HepG2 (cell line): ENCODE measurements at regions not wholly inside any gene's neighbourhood (a gene's known extent, or its start where the extent isn't known, plus 50 kb on each side); places are given as distances from the start of the nearest gene placed in this dataset.

ENCODE experiments used
- ATAC-seq: fragments of 200-7000 bp; cut with Tn5 transposase; 3 replicates; pipeline ENCODE4 v1.9.1; 2020; ENCODE audit warnings: mild to moderate bottlenecking, moderate library complexity
- BruUV-seq: library from RNA; stranded (reverse); fragments of 400-500 nt; replicated peaks from 2 replicates; lab custom pipeline; 2021; lab: Mats Ljungman, UMichigan
- CTCF ChIA-PET: fragments of 300-600 bp; formaldehyde crosslinking; extraction: SDS; loops from one replicate; lab custom pipeline; 2021; ENCODE audit warnings: low total read pairs, inconsistent platforms, low intra/inter-chr PET ratio; lab: Yijun Ruan, JAX
- POLR2A ChIA-PET: fragments of 350-600 bp; sonication (Branson Sonifier 250); formaldehyde crosslinking; loops from one replicate; lab custom pipeline; 2020; ENCODE audit warnings: antibody characterized with exemption, inconsistent platforms; lab: Yijun Ruan, JAX
- DNase-seq: peaks from one replicate; pipeline ENCODE4 v3.0.0-alpha.2; 2015; ENCODE audit warnings: low spot score
- FAIRE-seq: peaks from 3 replicates; lab custom pipeline; 2011; peaks lifted over from hg19 to GRCh38; lab: Jason Lieb, UNC
- H2AFZ ChIP-seq: one replicate; pipeline ENCODE4 v1.6.1; 2011; ENCODE audit warnings: low read length, inconsistent platforms
- H3K27ac ChIP-seq: fragments of 300-600 bp; 3 replicates; pipeline ENCODE4 v1.8.0; 2011; ENCODE audit warnings: mixed run types, mild to moderate bottlenecking, mixed read lengths, low read length, inconsistent platforms; ENCODE audit not compliant: insufficient read depth; ENCODE audit errors: extremely low read length
- H3K27me3 ChIP-seq, 2 experiments: fragments of 200-600 bp in 1 of 2; 2 replicates in 1 of 2; 3 replicates in 1 of 2; pipeline versions ENCODE4 v1.6.0 to v1.8.0; 2011; ENCODE audit warnings: low read length in 2 of 2, mild to moderate bottlenecking in 2 of 2, moderate library complexity in 2 of 2, inconsistent platforms in 1 of 2; ENCODE audit not compliant: insufficient read depth in 2 of 2, control insufficient read depth in 1 of 2
- H3K36me3 ChIP-seq, 2 experiments: fragments of 200-600 bp in 1 of 2; replicated peaks in 1 of 2; 2 replicates in 1 of 2; 3 replicates in 1 of 2; pipeline versions ENCODE4 v1.5.1 to v1.8.0; 2011; ENCODE audit warnings: low read length in 2 of 2, inconsistent platforms in 1 of 2; ENCODE audit not compliant: insufficient read depth in 2 of 2, control insufficient read depth in 1 of 2
- H3K4me1 ChIP-seq: 2 replicates; pipeline ENCODE4 v1.5.1; 2012; ENCODE audit warnings: low read length, inconsistent platforms; ENCODE audit not compliant: insufficient read depth
- H3K4me2 ChIP-seq: 2 replicates; pipeline ENCODE4 v1.6.0; 2011; ENCODE audit warnings: low read depth, low read length, inconsistent platforms
- H3K4me3 ChIP-seq, 3 experiments: fragments of 200-600 bp in 1 of 3; sonication (generic), shearing (Covaris generic) in 1 of 3; replicated peaks in 1 of 3; 2 replicates each; pipeline ENCODE4 v1.5.1; 2011 to 2016; ENCODE audit warnings: low read length in 3 of 3, inconsistent platforms in 2 of 3, low read depth in 2 of 3, mild to moderate bottlenecking in 2 of 3, control low read depth in 1 of 3, mixed read lengths in 1 of 3; ENCODE audit not compliant: insufficient read depth in 1 of 3
- H3K79me2 ChIP-seq: one replicate; pipeline ENCODE4 v1.6.1; 2011; ENCODE audit warnings: low read length, inconsistent platforms; ENCODE audit not compliant: insufficient read depth
- H3K9ac ChIP-seq: 2 replicates; pipeline ENCODE4 v1.6.0; 2011; ENCODE audit warnings: mild to moderate bottlenecking, low read depth, low read length, inconsistent platforms; ENCODE audit not compliant: insufficient read depth
- H3K9me3 ChIP-seq: 2 replicates; pipeline ENCODE4 v1.5.1; 2012; ENCODE audit warnings: mild to moderate bottlenecking, low read length
- H4K20me1 ChIP-seq: 2 replicates; pipeline ENCODE4 v1.6.0; 2011; ENCODE audit warnings: inconsistent platforms, mild to moderate bottlenecking, low read length, moderate library complexity; ENCODE audit not compliant: insufficient read depth
- CAMTA2 ChIP-seq: sonication (generic); formaldehyde crosslinking; IDR thresholded peaks from 2 replicates; pipeline ENCODE4 v1.4.0; 2020; ENCODE audit warnings: mild to moderate bottlenecking, missing genetic modification reagents, borderline replicate concordance
- DNMT1 ChIP-seq: sonication (generic); formaldehyde crosslinking; IDR thresholded peaks from 2 replicates; pipeline ENCODE4 v1.5.1; 2020; ENCODE audit warnings: mild to moderate bottlenecking, missing genetic modification reagents
- ETV5 ChIP-seq: IDR thresholded peaks from 2 replicates; pipeline ENCODE4 v1.6.1; 2018; ENCODE audit warnings: missing biosample characterization, missing genetic modification reagents, inconsistent platforms, borderline replicate concordance
- GFI1 ChIP-seq: sonication (generic); formaldehyde crosslinking; IDR thresholded peaks from 2 replicates; pipeline ENCODE4 v1.5.0; 2020; ENCODE audit warnings: missing genetic modification reagents, mild to moderate bottlenecking, borderline replicate concordance
- MTF2 ChIP-seq: sonication (generic); formaldehyde crosslinking; IDR thresholded peaks from 2 replicates; pipeline ENCODE4 v1.5.0; 2020; ENCODE audit warnings: missing genetic modification reagents, borderline replicate concordance
- NFIC ChIP-seq: IDR thresholded peaks from 2 replicates; pipeline ENCODE4 v1.6.1; 2012; ENCODE audit warnings: mild to moderate bottlenecking, low read length, inconsistent platforms
- PHF5A ChIP-seq: IDR thresholded peaks from one replicate; pipeline ENCODE4 v1.6.1; 2018; ENCODE audit warnings: low read depth, missing genetic modification reagents; ENCODE audit not compliant: unreplicated experiment
- POGZ ChIP-seq: sonication (generic); formaldehyde crosslinking; IDR thresholded peaks from 2 replicates; pipeline ENCODE4 v1.4.0; 2020; ENCODE audit warnings: mild to moderate bottlenecking, missing genetic modification reagents
- POLR2A ChIP-seq, 2 experiments: IDR thresholded peaks; 2 replicates each; pipeline ENCODE4 v1.6.1; 2011; ENCODE audit warnings: low read depth in 2 of 2, low read length in 2 of 2, mild to moderate bottlenecking in 1 of 2, moderate library complexity in 1 of 2; ENCODE audit not compliant: insufficient read depth in 1 of 2
- SOX6 ChIP-seq, 2 experiments: fragments of 450-650 bp in 1 of 2; sonication (generic) in 1 of 2; formaldehyde crosslinking in 1 of 2; IDR thresholded peaks; 2 replicates each; pipeline versions ENCODE4 v1.4.0 to v1.6.1; 2017 to 2020; ENCODE audit warnings: antibody characterized with exemption in 1 of 2, mild to moderate bottlenecking in 1 of 2, missing genetic modification reagents in 1 of 2
- STAG1 ChIP-seq: sonication (generic); formaldehyde crosslinking; IDR thresholded peaks from 2 replicates; pipeline ENCODE4 v1.4.0; 2020; ENCODE audit warnings: missing genetic modification reagents
- ZFP36 ChIP-seq: fragments of 150-350 bp; IDR thresholded peaks from 2 replicates; pipeline ENCODE4 v1.6.1; 2018; ENCODE audit warnings: borderline replicate concordance, low read length, low read depth; ENCODE audit not compliant: partially characterized antibody
- ZFP62 ChIP-seq: sonication (generic); formaldehyde crosslinking; IDR thresholded peaks from 2 replicates; pipeline ENCODE4 v1.4.0; 2020; ENCODE audit warnings: missing genetic modification reagents
- ZFYVE20 ChIP-seq: sonication (generic); formaldehyde crosslinking; IDR thresholded peaks from 2 replicates; pipeline ENCODE4 v1.8.0; 2023; ENCODE audit warnings: low read depth, mild to moderate bottlenecking, moderate library complexity, missing genetic modification reagents, borderline replicate concordance
- ZNF232 ChIP-seq: sonication (generic); formaldehyde crosslinking; IDR thresholded peaks from 2 replicates; pipeline ENCODE4 v1.4.0; 2020; ENCODE audit warnings: missing genetic modification reagents, borderline replicate concordance
- ZNF382 ChIP-seq: sonication (generic); formaldehyde crosslinking; IDR thresholded peaks from 2 replicates; pipeline ENCODE4 v1.5.0; 2020; ENCODE audit warnings: missing genetic modification reagents, mild to moderate bottlenecking, borderline replicate concordance
- ZNF383 ChIP-seq: sonication (generic); formaldehyde crosslinking; IDR thresholded peaks from 2 replicates; pipeline ENCODE4 v1.4.0; 2020; ENCODE audit warnings: missing genetic modification reagents, mild to moderate bottlenecking, borderline replicate concordance
- ZNF432 ChIP-seq: sonication (generic); formaldehyde crosslinking; IDR thresholded peaks from 2 replicates; pipeline ENCODE4 v1.5.0; 2020; ENCODE audit warnings: missing genetic modification reagents, mild to moderate bottlenecking, borderline replicate concordance
- WGBS: methylation state at CpG from one replicate; pipeline ENCODE4 v1.1.6; 2017; ENCODE audit warnings: low lambda C conversion rate; 5-methylcytosine and 5-hydroxymethylcytosine counted together
- in situ Hi-C: cut with HindIII; loops from 2 replicates; pipeline ENCODE4 v1.10.0; 2017; ENCODE audit warnings: low pct_unique_long_range_greater_than_20kb; ENCODE audit not compliant: extremely low pct_ligation_motif_present
- intact Hi-C: fragments of 100-400 bp; cut with micrococcal nuclease; formaldehyde crosslinking; loops from one replicate; pipeline ENCODE4 v1.10.0; 2022; ENCODE audit not compliant: unreplicated experiment
- TF ChIP-seq, protein P1 (sequence below): sonication (generic); formaldehyde crosslinking; IDR thresholded peaks from 2 replicates; pipeline ENCODE4 v1.4.0; 2020; ENCODE audit warnings: missing genetic modification reagents, borderline replicate concordance

DNA sequence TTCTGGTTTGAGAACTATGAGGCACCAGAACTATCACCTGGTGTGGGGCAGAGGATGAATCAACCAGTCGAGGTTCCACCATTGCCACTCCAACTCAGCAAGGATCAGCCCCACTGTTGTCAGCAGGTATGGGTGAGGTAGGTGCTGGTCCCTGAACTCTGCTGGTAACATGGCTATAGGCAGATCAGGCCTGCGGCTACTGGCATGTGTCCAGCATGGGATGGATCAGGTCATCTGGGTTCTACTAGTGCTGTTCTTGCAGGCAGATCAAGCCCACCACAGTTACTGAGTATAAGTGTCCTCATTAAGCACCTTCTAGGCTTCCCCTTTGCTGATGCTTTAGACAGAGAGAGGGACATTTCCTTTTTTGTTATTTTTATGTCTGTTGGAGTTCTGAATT is 71.7 kb downstream of the GABRA6 start:
- Histone ChIP-seq H3K27me3 (no peaks in the 10 kb centered on the region), H3K4me1 (no peaks in the 10 kb centered on the region), H3K9ac (no peak overlapping the region), H3K9me3 (no peaks in the 10 kb centered on the region), H2AFZ (no peak overlapping the region), H3K27ac (no peak overlapping the region), H4K20me1 (no peaks in the 10 kb centered on the region), H3K4me3 (no peak overlapping the region), H3K36me3 (no peaks in the 10 kb centered on the region), H3K4me2 (no peak overlapping the region), H3K79me2 (no peaks in the 10 kb centered on the region)
- WGBS = 0% methylated on average over 1 of the region's 2 CpGs
- FAIRE-seq = no peak
- no peak for ATAC-seq
- BruUV-seq = no TSS peak
- intact Hi-C loops (no loop called here), in situ Hi-C loops (no loop called here)
- POLR2A ChIA-PET = no interaction called here
- CTCF ChIA-PET = no interaction called here
- no peak for DNase-seq
- no peak for TF ChIP-seq PHF5A
- no peak for TF ChIP-seq ZFP36
- no peak for TF ChIP-seq ZNF382 (CRISPR knock-in tag)
- TF ChIP-seq SOX6 (IDR thresholded peaks at IDR 0.05) = no peak
- TF ChIP-seq SOX6 (CRISPR knock-in tag; IDR thresholded peaks at IDR 0.05) = no peak
- no peak for TF ChIP-seq DNMT1 (CRISPR knock-in tag)
- TF ChIP-seq, protein P1, sequence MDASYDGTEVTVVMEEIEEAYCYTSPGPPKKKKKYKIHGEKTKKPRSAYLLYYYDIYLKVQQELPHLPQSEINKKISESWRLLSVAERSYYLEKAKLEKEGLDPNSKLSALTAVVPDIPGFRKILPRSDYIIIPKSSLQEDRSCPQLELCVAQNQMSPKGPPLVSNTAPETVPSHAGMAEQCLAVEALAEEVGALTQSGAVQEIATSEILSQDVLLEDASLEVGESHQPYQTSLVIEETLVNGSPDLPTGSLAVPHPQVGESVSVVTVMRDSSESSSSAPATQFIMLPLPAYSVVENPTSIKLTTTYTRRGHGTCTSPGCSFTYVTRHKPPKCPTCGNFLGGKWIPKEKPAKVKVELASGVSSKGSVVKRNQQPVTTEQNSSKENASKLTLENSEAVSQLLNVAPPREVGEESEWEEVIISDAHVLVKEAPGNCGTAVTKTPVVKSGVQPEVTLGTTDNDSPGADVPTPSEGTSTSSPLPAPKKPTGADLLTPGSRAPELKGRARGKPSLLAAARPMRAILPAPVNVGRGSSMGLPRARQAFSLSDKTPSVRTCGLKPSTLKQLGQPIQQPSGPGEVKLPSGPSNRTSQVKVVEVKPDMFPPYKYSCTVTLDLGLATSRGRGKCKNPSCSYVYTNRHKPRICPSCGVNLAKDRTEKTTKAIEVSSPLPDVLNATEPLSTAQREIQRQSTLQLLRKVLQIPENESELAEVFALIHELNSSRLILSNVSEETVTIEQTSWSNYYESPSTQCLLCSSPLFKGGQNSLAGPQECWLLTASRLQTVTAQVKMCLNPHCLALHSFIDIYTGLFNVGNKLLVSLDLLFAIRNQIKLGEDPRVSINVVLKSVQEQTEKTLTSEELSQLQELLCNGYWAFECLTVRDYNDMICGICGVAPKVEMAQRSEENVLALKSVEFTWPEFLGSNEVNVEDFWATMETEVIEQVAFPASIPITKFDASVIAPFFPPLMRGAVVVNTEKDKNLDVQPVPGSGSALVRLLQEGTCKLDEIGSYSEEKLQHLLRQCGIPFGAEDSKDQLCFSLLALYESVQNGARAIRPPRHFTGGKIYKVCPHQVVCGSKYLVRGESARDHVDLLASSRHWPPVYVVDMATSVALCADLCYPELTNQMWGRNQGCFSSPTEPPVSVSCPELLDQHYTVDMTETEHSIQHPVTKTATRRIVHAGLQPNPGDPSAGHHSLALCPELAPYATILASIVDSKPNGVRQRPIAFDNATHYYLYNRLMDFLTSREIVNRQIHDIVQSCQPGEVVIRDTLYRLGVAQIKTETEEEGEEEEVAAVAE (CRISPR knock-in tag) = no peak
- no peak for TF ChIP-seq POGZ (CRISPR knock-in tag)
- TF ChIP-seq STAG1 (CRISPR knock-in tag) = no peak
- TF ChIP-seq ZNF383 (CRISPR knock-in tag) = no peak
- no peak for TF ChIP-seq ZFYVE20 (CRISPR knock-in tag)
- no peak for TF ChIP-seq ETV5 (CRISPR knock-in tag)
- TF ChIP-seq ZNF232 (CRISPR knock-in tag) = no peak
- TF ChIP-seq ZNF432 = no peak
- TF ChIP-seq ZFP62 (CRISPR knock-in tag) = no peak
- TF ChIP-seq MTF2 (CRISPR knock-in tag) = no peak
- no peak for TF ChIP-seq NFIC
- TF ChIP-seq GFI1 (CRISPR knock-in tag) = no peak
- TF ChIP-seq POLR2A (IDR thresholded peaks at IDR 0.05; ENCODE audit: insufficient read depth in 1 of 2, low read depth in 2 of 2, low read length in 2 of 2) = no peak
- no peak for TF ChIP-seq CAMTA2 (CRISPR knock-in tag)
- TF ChIP-seq, all 625 proteins: peak for 0
